GM12891 (cell line): ENCODE measurements at regions not wholly inside any gene's neighbourhood (a gene's known extent, or its start where the extent isn't known, plus 50 kb on each side); places are given as distances from the start of the nearest gene placed in this dataset.
"Not testable (repeated sequence)": the region's sequence is repeated elsewhere in the genome, so short reads cannot be mapped to it uniquely, and the experiment has no call there.

ENCODE experiments used
- DNase-seq: peaks from one replicate; pipeline ENCODE4 v3.0.0; 2011; ENCODE audit warnings: low spot score; ENCODE audit not compliant: insufficient read length
- FAIRE-seq: peaks from 2 replicates; lab custom pipeline; 2011; peaks lifted over from hg19 to GRCh38; lab: Jason Lieb, UNC
- PAX5 ChIP-seq: IDR thresholded peaks from 2 replicates; pipeline ENCODE4 v1.6.1; 2011; ENCODE audit warnings: low read length, moderate library complexity, mild to moderate bottlenecking; ENCODE audit not compliant: insufficient read depth, severe bottlenecking
- POLR2A ChIP-seq: IDR thresholded peaks from 2 replicates; pipeline ENCODE4 v1.6.1; 2011; ENCODE audit warnings: low read depth, low read length, control low read depth
- POLR2AphosphoS5 ChIP-seq: IDR thresholded peaks from 2 replicates; pipeline ENCODE4 v1.6.1; 2011; ENCODE audit warnings: low read depth, low read length, control low read depth
- POU2F2 ChIP-seq: IDR thresholded peaks from 2 replicates; pipeline ENCODE4 v1.6.1; 2011; ENCODE audit warnings: low read depth, mild to moderate bottlenecking, control low read depth, low read length, moderate library complexity
- SPI1 ChIP-seq: IDR thresholded peaks from 2 replicates; pipeline ENCODE4 v1.6.1; 2011; ENCODE audit warnings: low read depth, low read length, control low read depth
- TAF1 ChIP-seq: IDR thresholded peaks from 2 replicates; pipeline ENCODE4 v1.6.1; 2011; ENCODE audit warnings: low read depth, low read length, control low read depth

GRCh38 chr2:183477296-183477695, 353.1 kb downstream of the NUP35 start:
- TF ChIP-seq PAX5 (no peak), SPI1 (no peak), TAF1 (no peak), POLR2A (no peak), POU2F2 (no peak), POLR2AphosphoS5 (no peak)
- FAIRE-seq = no peak
- DNase-seq = no peak

GRCh38 chr2:183478941-183479595, 354.8 kb downstream of the NUP35 start:
- not testable (repeated sequence) for FAIRE-seq, DNase-seq

- FAIRE-seq = no peak
- no peak for TF ChIP-seq PAX5
- no peak for TF ChIP-seq TAF1
- TF ChIP-seq POLR2AphosphoS5 = no peak
- no peak for TF ChIP-seq POLR2A
- TF ChIP-seq SPI1 = no peak
- no peak for TF ChIP-seq POU2F2
- no peak for DNase-seq
These were observed 363.1 kb downstream of the NUP35 start for GRCh38 chr2:183487326-183487725.

GRCh38 chr2:183488421-183488820, 364.2 kb downstream of the NUP35 start:
- TF ChIP-seq POU2F2 = no peak
- TF ChIP-seq PAX5 = no peak
- no peak for TF ChIP-seq POLR2AphosphoS5
- TF ChIP-seq POLR2A = no peak
- TF ChIP-seq TAF1 = no peak
- FAIRE-seq (no peak), DNase-seq (no peak)

- no peak for FAIRE-seq
- TF ChIP-seq SPI1 (no peak), PAX5 (no peak), POLR2A (no peak), POLR2AphosphoS5 (no peak), TAF1 (no peak), POU2F2 (no peak)
- no peak for DNase-seq
These were observed 366.2 kb downstream of the NUP35 start for GRCh38 chr2:183490489-183490888.

- FAIRE-seq = no peak
- no peak for DNase-seq
- TF ChIP-seq POLR2AphosphoS5 (no peak), POU2F2 (no peak), TAF1 (no peak), SPI1 (no peak), PAX5 (no peak), POLR2A (no peak)
These were observed 366.7 kb downstream of the NUP35 start for GRCh38 chr2:183490914-183491313.

GRCh38 chr2:183493040-183493439, 368.8 kb downstream of the NUP35 start:
- TF ChIP-seq POLR2AphosphoS5 (no peak), SPI1 (no peak), TAF1 (no peak), POU2F2 (no peak), PAX5 (no peak), POLR2A (no peak)
- FAIRE-seq = no peak
- no peak for DNase-seq

- DNase-seq (no peak), FAIRE-seq (no peak)
- TF ChIP-seq SPI1 = no peak
- no peak for TF ChIP-seq POU2F2
- no peak for TF ChIP-seq PAX5
- no peak for TF ChIP-seq POLR2A
- TF ChIP-seq TAF1 = no peak
- no peak for TF ChIP-seq POLR2AphosphoS5
These were observed 370.8 kb downstream of the NUP35 start for GRCh38 chr2:183495079-183495478.

- no peak for TF ChIP-seq TAF1
- peak; percentile 23 for TF ChIP-seq PAX5
- TF ChIP-seq SPI1 = peak; percentile 50
- peak; percentile 95 for TF ChIP-seq POU2F2
- no peak for TF ChIP-seq POLR2AphosphoS5
- no peak for TF ChIP-seq POLR2A
- FAIRE-seq = peak; percentile 96
- no peak for DNase-seq
These were observed 371.5 kb downstream of the NUP35 start for GRCh38 chr2:183495589-183496267.

GRCh38 chr2:183497861-183498260, 373.6 kb downstream of the NUP35 start:
- FAIRE-seq = no peak

More at GRCh38 chr2:183497861-183498260, 373.6 kb downstream of the NUP35 start:
- DNase-seq = no peak
- TF ChIP-seq POLR2A = no peak
- no peak for TF ChIP-seq POLR2AphosphoS5
- TF ChIP-seq PAX5 = no peak
- no peak for TF ChIP-seq TAF1
- no peak for TF ChIP-seq SPI1
- no peak for TF ChIP-seq POU2F2
